ENCODE measurements at regions not wholly inside any gene's neighbourhood (a gene's known extent, or its start where the extent isn't known, plus 50 kb on each side); places are given as distances from the start of the nearest gene placed in this dataset.
A peak's percentile ranks its signal among the peaks of the same experiment; 100 is the strongest.

- Histone ChIP-seq H3K79me1 (ENCODE audit: low read length) (peaks cover 11% of the 10 kb centered on the region), H2BK5ac (ENCODE audit: low read depth, low read length, poor library complexity) (no peak overlapping the region), H2AFZ (ENCODE audit: insufficient read depth, low read length, poor library complexity) (no peak overlapping the region), H3K14ac (ENCODE audit: low read length) (no peak overlapping the region), H3K9ac (ENCODE audit: low read length) (no peak overlapping the region), H2AK5ac (ENCODE audit: low read length) (no peak overlapping the region), H4K12ac (ENCODE audit: low read depth, low read length) (no peak overlapping the region), H3K4ac (ENCODE audit: low read depth, low read length) (no peak overlapping the region), H2BK120ac (ENCODE audit: insufficient read depth, low read length, poor library complexity) (no peak overlapping the region), H3K4me3 (ENCODE audit: low read depth, low read length) (no peak overlapping the region), H4K91ac (ENCODE audit: low read depth, low read length) (no peak overlapping the region), H3K18ac (ENCODE audit: low read length) (no peak overlapping the region), H3K23ac (ENCODE audit: low read length) (no peak overlapping the region), H4K8ac (ENCODE audit: low read depth, low read length) (no peak overlapping the region), H3K79me2 (ENCODE audit: control insufficient read depth, insufficient read depth, low read length, poor library complexity) (no peaks in the 10 kb centered on the region), H2BK12ac (ENCODE audit: low read length) (no peak overlapping the region), H3K4me2 (ENCODE audit: low read length) (no peak overlapping the region), H3K4me1 (ENCODE audit: control insufficient read depth in 1 of 2, insufficient read depth in 2 of 2, low read length in 2 of 2) (peaks cover 10 to 21% of the 10 kb centered on the region in 2 experiments), H3K36me3 (ENCODE audit: control insufficient read depth in 1 of 2, insufficient read depth in 2 of 2, low read length in 2 of 2) (peaks cover 0 to 2% of the 10 kb centered on the region in 2 experiments), H3K27ac (ENCODE audit: low read depth, low read length) (no peak overlapping the region), H3K9me3 (ENCODE audit: insufficient read depth, low read depth, low read length) (no peaks in the 10 kb centered on the region), H3K27me3 (ENCODE audit: insufficient read depth, low read length) (no peaks in the 10 kb centered on the region)
- WGBS (ENCODE audit: extremely low coverage, insufficient coverage, insufficient read length), result no CpG with 5 or more reads among the region's 3 CpGs
- no peak for DNase-seq
Observed at GRCh38 chr6:21924002-21924401, 330.5 kb downstream of the SOX4 start.

- Histone ChIP-seq H3K4ac (ENCODE audit: low read depth, low read length) (no peak overlapping the region), H3K4me3 (ENCODE audit: low read depth, low read length) (no peak overlapping the region), H3K79me1 (ENCODE audit: low read length) (peaks cover 8% of the 10 kb centered on the region), H3K79me2 (ENCODE audit: control insufficient read depth, insufficient read depth, low read length, poor library complexity) (no peaks in the 10 kb centered on the region), H3K9ac (ENCODE audit: low read length) (no peak overlapping the region), H2BK120ac (ENCODE audit: insufficient read depth, low read length, poor library complexity) (no peak overlapping the region), H3K27ac (ENCODE audit: low read depth, low read length) (no peak overlapping the region), H4K91ac (ENCODE audit: low read depth, low read length) (no peak overlapping the region), H3K4me1 (ENCODE audit: control insufficient read depth in 1 of 2, insufficient read depth in 2 of 2, low read length in 2 of 2) (peaks cover 8 to 17% of the 10 kb centered on the region in 2 experiments), H3K14ac (ENCODE audit: low read length) (no peak overlapping the region), H4K8ac (ENCODE audit: low read depth, low read length) (no peak overlapping the region), H3K27me3 (ENCODE audit: insufficient read depth, low read length) (no peaks in the 10 kb centered on the region), H3K23ac (ENCODE audit: low read length) (no peak overlapping the region), H3K9me3 (ENCODE audit: insufficient read depth, low read depth, low read length) (no peaks in the 10 kb centered on the region), H2BK12ac (ENCODE audit: low read length) (no peak overlapping the region), H3K4me2 (ENCODE audit: low read length) (no peak overlapping the region), H2AK5ac (ENCODE audit: low read length) (peak overlapping the region; percentile 62), H2BK5ac (ENCODE audit: low read depth, low read length, poor library complexity) (no peak overlapping the region), H2AFZ (ENCODE audit: insufficient read depth, low read length, poor library complexity) (no peak overlapping the region), H4K12ac (ENCODE audit: low read depth, low read length) (no peak overlapping the region), H3K36me3 (ENCODE audit: control insufficient read depth in 1 of 2, insufficient read depth in 2 of 2, low read length in 2 of 2) (peaks cover 2% of the 10 kb centered on the region in 2 experiments), H3K18ac (ENCODE audit: low read length) (no peak overlapping the region)
- DNase-seq, result no peak
- WGBS (ENCODE audit: extremely low coverage, insufficient coverage, insufficient read length), result no CpG with 5 or more reads among the region's 3 CpGs
Observed at GRCh38 chr6:21928827-21929226, 335.3 kb downstream of the SOX4 start.

GRCh38 chr6:21931641-21932335 lies 338.2 kb downstream of the SOX4 start:
- H3K4me1 ChIP-seq (ENCODE audit: control insufficient read depth in 1 of 2, insufficient read depth in 2 of 2, low read length in 2 of 2), result peaks cover 0 to 6% of the 10 kb centered on the region in 2 experiments
- H3K36me3 ChIP-seq (ENCODE audit: control insufficient read depth in 1 of 2, insufficient read depth in 2 of 2, low read length in 2 of 2), result peaks cover 2% of the 10 kb centered on the region in 2 experiments
- H2BK12ac ChIP-seq (ENCODE audit: low read length), result no peak overlapping the region
- H4K8ac ChIP-seq (ENCODE audit: low read depth, low read length), result no peak overlapping the region
- no peak overlapping the region for H3K4me3 ChIP-seq (ENCODE audit: low read depth, low read length)
- H3K18ac ChIP-seq (ENCODE audit: low read length), result no peak overlapping the region
- no peak overlapping the region for H3K4ac ChIP-seq (ENCODE audit: low read depth, low read length)
- H3K27me3 ChIP-seq (ENCODE audit: insufficient read depth, low read length), result no peaks in the 10 kb centered on the region
- no peak overlapping the region for H2AFZ ChIP-seq (ENCODE audit: insufficient read depth, low read length, poor library complexity)
- no peak overlapping the region for H2BK5ac ChIP-seq (ENCODE audit: low read depth, low read length, poor library complexity)
- H3K79me2 ChIP-seq (ENCODE audit: control insufficient read depth, insufficient read depth, low read length, poor library complexity), result no peaks in the 10 kb centered on the region
- H3K79me1 ChIP-seq (ENCODE audit: low read length), result peaks cover 7% of the 10 kb centered on the region
- DNase-seq, result no peak
- H4K91ac ChIP-seq (ENCODE audit: low read depth, low read length), result no peak overlapping the region
- H3K27ac ChIP-seq (ENCODE audit: low read depth, low read length), result no peak overlapping the region
- no CpG with 5 or more reads among the region's 4 CpGs for WGBS (ENCODE audit: extremely low coverage, insufficient coverage, insufficient read length)
- no peak overlapping the region for H2AK5ac ChIP-seq (ENCODE audit: low read length)
- no peak overlapping the region for H3K23ac ChIP-seq (ENCODE audit: low read length)
- H4K12ac ChIP-seq (ENCODE audit: low read depth, low read length), result no peak overlapping the region
- no peak overlapping the region for H3K14ac ChIP-seq (ENCODE audit: low read length)
- no peaks in the 10 kb centered on the region for H3K9me3 ChIP-seq (ENCODE audit: insufficient read depth, low read depth, low read length)
- H3K9ac ChIP-seq (ENCODE audit: low read length), result no peak overlapping the region
- H3K4me2 ChIP-seq (ENCODE audit: low read length), result no peak overlapping the region
- H2BK120ac ChIP-seq (ENCODE audit: insufficient read depth, low read length, poor library complexity), result no peak overlapping the region

- H4K12ac ChIP-seq (ENCODE audit: low read depth, low read length), result no peak overlapping the region
- H4K91ac ChIP-seq (ENCODE audit: low read depth, low read length), result no peak overlapping the region
- H3K4ac ChIP-seq (ENCODE audit: low read depth, low read length), result no peak overlapping the region
- H3K14ac ChIP-seq (ENCODE audit: low read length), result no peak overlapping the region
- H3K4me3 ChIP-seq (ENCODE audit: low read depth, low read length), result no peak overlapping the region
- no peak overlapping the region for H2AFZ ChIP-seq (ENCODE audit: insufficient read depth, low read length, poor library complexity)
- H3K36me3 ChIP-seq (ENCODE audit: control insufficient read depth in 1 of 2, insufficient read depth in 2 of 2, low read length in 2 of 2), result peaks cover 2% of the 10 kb centered on the region in 2 experiments
- no peak overlapping the region for H4K8ac ChIP-seq (ENCODE audit: low read depth, low read length)
- no peak for DNase-seq
- no peak overlapping the region for H3K23ac ChIP-seq (ENCODE audit: low read length)
- no peaks in the 10 kb centered on the region for H3K27me3 ChIP-seq (ENCODE audit: insufficient read depth, low read length)
- H2AK5ac ChIP-seq (ENCODE audit: low read length), result no peak overlapping the region
- no peak overlapping the region for H3K4me2 ChIP-seq (ENCODE audit: low read length)
- no peak overlapping the region for H2BK12ac ChIP-seq (ENCODE audit: low read length)
- H3K79me2 ChIP-seq (ENCODE audit: control insufficient read depth, insufficient read depth, low read length, poor library complexity), result no peaks in the 10 kb centered on the region
- no peaks in the 10 kb centered on the region for H3K9me3 ChIP-seq (ENCODE audit: insufficient read depth, low read depth, low read length)
- no peak overlapping the region for H2BK120ac ChIP-seq (ENCODE audit: insufficient read depth, low read length, poor library complexity)
- H3K4me1 ChIP-seq (ENCODE audit: control insufficient read depth in 1 of 2, insufficient read depth in 2 of 2, low read length in 2 of 2), result no peaks in the 10 kb centered on the region
- no peak overlapping the region for H3K9ac ChIP-seq (ENCODE audit: low read length)
- H3K27ac ChIP-seq (ENCODE audit: low read depth, low read length), result no peak overlapping the region
- H3K79me1 ChIP-seq (ENCODE audit: low read length), result peaks cover 4% of the 10 kb centered on the region
- H3K18ac ChIP-seq (ENCODE audit: low read length), result no peak overlapping the region
- no peak overlapping the region for H2BK5ac ChIP-seq (ENCODE audit: low read depth, low read length, poor library complexity)
Observed at GRCh38 chr6:21933351-21933750, 339.8 kb downstream of the SOX4 start.

Data from trophoblast cell (in vitro differentiated cells and primary cell).